Testis (tissue), 2 donors: ENCODE measurements at regions not wholly inside any gene's neighbourhood (a gene's known extent, or its start where the extent isn't known, plus 50 kb on each side); places are given as distances from the start of the nearest gene placed in this dataset.

Experiments used
- CTCF ChIP-seq, 3 experiments: fragments of 450-650 bp in 2 of 3; fragments of 200-600 bp in 1 of 3; sonication (generic) in 1 of 3; IDR thresholded peaks; one replicate each; pipeline ENCODE4 v1.5.1; 2016 to 2019; ENCODE audit warnings: antibody characterized with exemption in 3 of 3, mild to moderate bottlenecking in 2 of 3, moderate library complexity in 1 of 3
- POLR2A ChIP-seq: fragments of 450-650 bp; IDR thresholded peaks from one replicate; pipeline ENCODE4 v1.6.1; 2017; ENCODE audit warnings: antibody characterized with exemption, mild to moderate bottlenecking, moderate library complexity

- TF ChIP-seq CTCF (IDR thresholded peaks at IDR 0.05) (no peak), POLR2A (no peak)
These were observed 367.9 kb upstream of the SLC35B3 start for GRCh38 chr6:8803181-8803760.
